ENCODE measurements at regions not wholly inside any gene's neighbourhood (a gene's known extent, or its start where the extent isn't known, plus 50 kb on each side); places are given as distances from the start of the nearest gene placed in this dataset.

DNA sequence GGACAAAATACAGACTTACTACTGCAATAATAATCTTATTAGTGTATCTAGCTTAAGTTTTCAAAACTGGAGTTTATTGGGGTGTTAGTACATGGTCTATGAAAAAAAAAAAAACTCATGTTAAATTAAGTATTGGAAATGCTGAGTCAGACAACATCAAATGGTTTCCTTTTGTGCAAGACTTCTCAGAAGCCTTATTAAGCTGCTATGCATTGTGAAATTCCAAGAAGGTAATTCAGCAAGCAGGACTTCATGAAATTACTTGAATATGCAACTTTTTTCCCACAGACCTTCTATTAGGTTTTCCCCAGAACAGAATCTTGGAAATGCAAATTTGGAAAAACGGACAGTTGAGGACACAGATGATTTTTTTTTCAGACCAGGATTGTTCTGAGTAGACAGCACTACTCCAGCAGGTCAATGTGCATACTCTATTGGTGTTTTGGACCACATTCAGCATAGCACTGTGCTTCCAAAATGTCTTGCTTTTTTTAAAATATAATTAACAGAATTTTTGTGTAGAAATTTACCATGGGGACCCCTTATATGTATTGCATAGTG, 568.8 kb upstream of the TENM3 start:
- no peaks in the 10 kb centered on the region for H3K36me3 ChIP-seq (ENCODE audit: insufficient read depth, low read length)
- H3K27me3 ChIP-seq (ENCODE audit: insufficient read depth, low read length) = no peaks in the 10 kb centered on the region
- H3K27ac ChIP-seq (ENCODE audit: low read depth, low read length) = no peak overlapping the region
- H3K4me1 ChIP-seq (ENCODE audit: insufficient read depth, low read length) = no peaks in the 10 kb centered on the region
- no peaks in the 10 kb centered on the region for H3K9me3 ChIP-seq (ENCODE audit: insufficient read depth, low read depth, low read length)
- WGBS = 87% methylated on average over 1 of the region's 1 CpG
- no peak overlapping the region for H3K4me3 ChIP-seq (ENCODE audit: low read length)
- H3K9ac ChIP-seq (ENCODE audit: low read depth, low read length) = no peak overlapping the region

DNA sequence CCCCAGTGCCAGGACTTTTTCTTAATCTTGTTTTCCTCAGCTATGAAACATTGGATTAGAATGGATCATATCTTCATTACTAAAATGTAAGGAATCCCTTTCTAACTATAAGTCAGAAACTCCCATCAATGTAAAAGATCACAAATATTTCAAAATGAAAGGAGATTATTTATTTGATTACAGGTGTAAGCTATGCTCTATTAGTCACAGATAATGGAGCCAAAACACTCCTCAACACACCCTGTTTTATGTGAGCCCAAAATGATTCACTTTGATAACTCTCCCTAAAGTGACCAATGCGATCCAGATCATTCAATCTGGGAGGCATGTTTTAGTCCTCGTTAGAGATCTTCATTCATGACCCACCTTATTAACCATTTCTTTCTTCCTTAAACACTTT, 566.7 kb upstream of the TENM3 start:
- H3K4me1 ChIP-seq (ENCODE audit: insufficient read depth, low read length) = no peaks in the 10 kb centered on the region
- no peak overlapping the region for H3K9ac ChIP-seq (ENCODE audit: low read depth, low read length)
- H3K36me3 ChIP-seq (ENCODE audit: insufficient read depth, low read length) = no peaks in the 10 kb centered on the region
- 46% methylated on average over 2 of the region's 2 CpGs for WGBS
- H3K27ac ChIP-seq (ENCODE audit: low read depth, low read length) = no peak overlapping the region
- no peaks in the 10 kb centered on the region for H3K27me3 ChIP-seq (ENCODE audit: insufficient read depth, low read length)
- H3K9me3 ChIP-seq (ENCODE audit: insufficient read depth, low read depth, low read length) = no peaks in the 10 kb centered on the region
- H3K4me3 ChIP-seq (ENCODE audit: low read length) = no peak overlapping the region

DNA sequence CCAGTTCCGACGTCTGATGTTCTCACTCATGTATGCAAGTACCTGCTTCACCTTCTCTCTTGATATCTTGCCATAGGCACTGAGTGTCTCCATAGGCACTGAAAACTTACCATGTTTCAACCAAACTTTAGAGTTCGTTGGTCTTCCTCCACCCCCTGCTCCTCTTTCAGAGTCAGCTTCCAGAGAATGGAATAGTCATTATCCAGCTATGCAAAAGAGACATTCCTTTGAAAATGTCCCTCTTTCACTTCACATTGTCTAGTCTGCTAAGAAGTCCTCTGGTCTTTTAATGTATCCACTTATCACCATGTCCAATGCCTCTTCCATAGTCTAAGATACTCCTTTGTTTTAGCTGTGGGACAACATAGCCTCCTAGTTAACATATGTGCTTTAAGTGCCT, 566.0 kb upstream of the TENM3 start:
- no peak overlapping the region for H3K27ac ChIP-seq (ENCODE audit: low read depth, low read length)
- no peak overlapping the region for H3K9ac ChIP-seq (ENCODE audit: low read depth, low read length)
- no peak overlapping the region for H3K4me3 ChIP-seq (ENCODE audit: low read length)
- no peaks in the 10 kb centered on the region for H3K27me3 ChIP-seq (ENCODE audit: insufficient read depth, low read length)
- 93% methylated on average over 3 of the region's 3 CpGs for WGBS
- no peaks in the 10 kb centered on the region for H3K9me3 ChIP-seq (ENCODE audit: insufficient read depth, low read depth, low read length)
- H3K4me1 ChIP-seq (ENCODE audit: insufficient read depth, low read length) = no peaks in the 10 kb centered on the region
- no peaks in the 10 kb centered on the region for H3K36me3 ChIP-seq (ENCODE audit: insufficient read depth, low read length)

DNA sequence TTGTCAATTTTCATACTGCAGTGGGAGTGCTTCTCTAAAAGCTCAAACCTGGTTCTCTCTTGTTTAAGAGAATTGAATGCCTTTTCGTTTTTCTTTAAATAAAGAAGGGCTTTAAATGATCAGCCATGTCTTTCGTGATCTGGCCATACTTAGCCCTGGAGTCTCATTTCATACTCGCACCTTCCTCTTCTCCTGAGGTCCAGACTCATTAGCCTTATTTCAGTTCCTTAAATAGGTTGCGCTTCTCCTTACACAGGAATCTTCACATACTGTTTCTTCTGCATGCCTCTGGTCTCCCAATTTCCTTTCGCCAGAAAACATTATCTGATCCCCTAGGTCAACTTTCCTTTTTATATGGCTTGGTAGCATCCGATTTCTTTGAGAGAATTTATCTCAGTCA, 565.6 kb upstream of the TENM3 start:
- Histone ChIP-seq H3K27ac (ENCODE audit: low read depth, low read length) (no peak overlapping the region), H3K4me1 (ENCODE audit: insufficient read depth, low read length) (no peaks in the 10 kb centered on the region), H3K27me3 (ENCODE audit: insufficient read depth, low read length) (no peaks in the 10 kb centered on the region), H3K9me3 (ENCODE audit: insufficient read depth, low read depth, low read length) (no peaks in the 10 kb centered on the region), H3K36me3 (ENCODE audit: insufficient read depth, low read length) (no peaks in the 10 kb centered on the region), H3K9ac (ENCODE audit: low read depth, low read length) (no peak overlapping the region), H3K4me3 (ENCODE audit: low read length) (no peak overlapping the region)
- WGBS = 95% methylated on average over 6 of the region's 6 CpGs

DNA sequence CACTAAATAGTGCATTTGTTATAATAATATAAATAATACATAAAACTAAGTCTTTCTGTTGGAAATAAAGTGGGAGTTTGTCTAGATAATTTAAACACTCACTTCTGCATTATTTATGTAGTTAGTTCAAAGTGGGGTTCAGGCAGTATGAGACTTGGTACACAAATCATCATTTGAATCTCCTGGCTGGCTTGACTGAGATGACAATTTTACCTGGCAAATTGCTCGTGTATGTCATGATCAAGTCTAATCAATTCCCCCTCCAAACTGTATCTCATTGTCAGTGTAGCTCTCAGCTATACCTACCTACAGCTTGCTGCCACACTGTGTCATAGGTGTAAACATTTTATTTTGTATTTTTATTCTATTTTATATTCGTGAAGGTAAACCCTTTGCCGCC, 563.4 kb upstream of the TENM3 start:
- 92% methylated on average over 1 of the region's 3 CpGs for WGBS
- H3K36me3 ChIP-seq (ENCODE audit: insufficient read depth, low read length) = no peaks in the 10 kb centered on the region
- H3K27ac ChIP-seq (ENCODE audit: low read depth, low read length) = no peak overlapping the region
- no peaks in the 10 kb centered on the region for H3K27me3 ChIP-seq (ENCODE audit: insufficient read depth, low read length)
- H3K9ac ChIP-seq (ENCODE audit: low read depth, low read length) = no peak overlapping the region
- no peak overlapping the region for H3K4me3 ChIP-seq (ENCODE audit: low read length)
- no peaks in the 10 kb centered on the region for H3K4me1 ChIP-seq (ENCODE audit: insufficient read depth, low read length)
- H3K9me3 ChIP-seq (ENCODE audit: insufficient read depth, low read depth, low read length) = no peaks in the 10 kb centered on the region

DNA sequence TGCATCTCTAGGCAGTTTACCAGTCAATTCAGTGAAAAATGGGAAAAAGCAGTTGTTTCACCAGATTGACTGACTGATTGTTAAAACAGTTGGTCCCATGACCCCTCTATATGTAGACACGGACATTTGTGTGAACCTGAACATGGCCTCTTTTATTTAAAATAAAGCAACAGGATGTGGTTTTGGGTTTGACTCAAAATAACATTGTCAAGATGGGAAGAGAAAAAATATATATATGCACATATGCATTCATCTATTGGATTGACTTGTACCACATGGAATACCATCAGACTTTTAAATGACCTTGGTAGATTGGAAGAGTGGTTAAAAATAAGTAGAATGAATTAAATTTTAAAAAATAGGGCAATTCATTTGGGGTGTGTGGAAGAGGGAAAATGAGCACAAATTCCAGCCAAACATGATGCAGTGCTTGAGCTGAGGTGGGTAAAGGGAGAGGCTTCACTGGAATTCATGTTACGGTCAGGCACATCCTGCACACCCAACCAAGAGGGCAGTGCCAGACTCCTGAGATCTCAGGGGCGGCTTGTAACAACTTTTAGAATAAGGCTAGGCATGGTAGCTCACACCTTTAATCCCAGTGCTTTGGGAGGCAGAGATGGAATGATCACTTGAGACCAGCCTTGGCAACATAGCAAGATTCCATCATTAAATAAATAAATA, 560.7 kb upstream of the TENM3 start:
- Histone ChIP-seq H3K9me3 (ENCODE audit: insufficient read depth, low read depth, low read length) (no peaks in the 10 kb centered on the region), H3K9ac (ENCODE audit: low read depth, low read length) (no peak overlapping the region), H3K27ac (ENCODE audit: low read depth, low read length) (no peak overlapping the region), H3K4me1 (ENCODE audit: insufficient read depth, low read length) (peaks cover 3% of the 10 kb centered on the region; the same call in 1 of the 2 replicates), H3K36me3 (ENCODE audit: insufficient read depth, low read length) (no peaks in the 10 kb centered on the region), H3K27me3 (ENCODE audit: insufficient read depth, low read length) (no peaks in the 10 kb centered on the region), H3K4me3 (ENCODE audit: low read length) (no peak overlapping the region)
- WGBS = 98% methylated on average over 3 of the region's 3 CpGs

DNA sequence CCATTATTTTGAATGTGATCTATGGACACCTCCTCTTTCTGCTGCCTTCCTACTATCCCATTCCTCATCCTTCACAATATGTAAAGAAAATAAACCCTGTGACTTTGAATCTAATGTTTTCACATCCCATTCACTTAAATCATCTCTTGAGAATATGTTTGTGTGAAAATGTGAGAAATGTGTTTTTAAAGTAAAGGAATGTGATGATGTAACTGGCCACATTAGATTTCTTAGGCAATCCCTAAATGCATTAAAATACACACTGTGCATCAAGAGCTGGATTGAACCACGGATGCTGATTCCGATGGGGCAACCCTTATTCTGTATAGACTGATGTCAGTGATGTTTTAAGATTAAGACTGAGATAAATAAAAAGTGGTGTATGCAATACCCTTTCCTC, 558.9 kb upstream of the TENM3 start:
- H3K27ac ChIP-seq (ENCODE audit: low read depth, low read length) = no peak overlapping the region
- H3K4me3 ChIP-seq (ENCODE audit: low read length) = no peak overlapping the region
- no peaks in the 10 kb centered on the region for H3K9me3 ChIP-seq (ENCODE audit: insufficient read depth, low read depth, low read length)
- no peak overlapping the region for H3K9ac ChIP-seq (ENCODE audit: low read depth, low read length)
- H3K27me3 ChIP-seq (ENCODE audit: insufficient read depth, low read length) = no peaks in the 10 kb centered on the region
- H3K4me1 ChIP-seq (ENCODE audit: insufficient read depth, low read length) = peaks cover 18% of the 10 kb centered on the region
- WGBS = 100% methylated on average over 2 of the region's 2 CpGs
- no peaks in the 10 kb centered on the region for H3K36me3 ChIP-seq (ENCODE audit: insufficient read depth, low read length)

DNA sequence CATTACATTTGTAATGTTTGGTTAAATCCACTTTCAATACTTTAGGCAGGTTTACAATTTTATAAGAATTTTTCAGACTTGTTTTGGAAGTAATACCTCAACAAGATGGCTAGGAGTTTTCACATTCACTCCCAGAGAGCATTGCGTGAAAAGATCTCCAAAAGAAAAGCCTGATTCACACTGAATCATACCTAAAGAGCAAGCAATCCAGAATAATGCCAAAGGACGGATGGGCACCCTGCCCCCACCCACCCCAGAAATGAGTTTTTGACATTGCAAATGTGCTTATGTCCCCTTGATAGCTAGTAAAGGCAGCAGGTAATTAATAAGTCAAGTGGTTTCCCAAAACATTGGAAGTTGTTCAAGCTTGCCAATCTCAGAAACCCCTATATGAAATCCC, 557.7 kb upstream of the TENM3 start:
- Histone ChIP-seq H3K36me3 (ENCODE audit: insufficient read depth, low read length) (no peaks in the 10 kb centered on the region), H3K27me3 (ENCODE audit: insufficient read depth, low read length) (no peaks in the 10 kb centered on the region), H3K9me3 (ENCODE audit: insufficient read depth, low read depth, low read length) (no peaks in the 10 kb centered on the region), H3K4me1 (ENCODE audit: insufficient read depth, low read length) (peaks cover 18% of the 10 kb centered on the region), H3K27ac (ENCODE audit: low read depth, low read length) (no peak overlapping the region), H3K4me3 (ENCODE audit: low read length) (no peak overlapping the region), H3K9ac (ENCODE audit: low read depth, low read length) (no peak overlapping the region)
- 92% methylated on average over 2 of the region's 2 CpGs for WGBS

DNA sequence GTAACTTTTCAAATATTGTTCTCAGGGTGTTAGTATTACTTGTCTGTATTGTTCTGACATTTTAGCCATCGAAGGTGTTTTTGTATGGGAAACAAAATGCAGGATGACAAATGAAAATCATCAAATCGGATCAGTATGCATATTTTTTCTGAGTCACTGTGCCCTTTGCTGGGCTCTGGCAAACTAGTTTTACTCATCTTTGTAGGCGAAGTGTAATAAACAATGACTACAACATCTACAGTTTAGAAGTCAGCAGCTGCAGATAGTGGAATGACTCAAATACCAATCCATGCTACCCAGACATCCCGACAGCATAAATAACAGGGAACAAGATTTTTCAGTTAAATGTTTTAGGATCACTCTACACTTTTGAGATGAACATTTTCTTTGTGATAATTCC, 557.3 kb upstream of the TENM3 start:
- WGBS = 85% methylated on average over 4 of the region's 4 CpGs
- Histone ChIP-seq H3K4me1 (ENCODE audit: insufficient read depth, low read length) (peaks cover 18% of the 10 kb centered on the region), H3K27ac (ENCODE audit: low read depth, low read length) (no peak overlapping the region), H3K27me3 (ENCODE audit: insufficient read depth, low read length) (no peaks in the 10 kb centered on the region), H3K9me3 (ENCODE audit: insufficient read depth, low read depth, low read length) (no peaks in the 10 kb centered on the region), H3K9ac (ENCODE audit: low read depth, low read length) (no peak overlapping the region), H3K36me3 (ENCODE audit: insufficient read depth, low read length) (no peaks in the 10 kb centered on the region), H3K4me3 (ENCODE audit: low read length) (no peak overlapping the region)

DNA sequence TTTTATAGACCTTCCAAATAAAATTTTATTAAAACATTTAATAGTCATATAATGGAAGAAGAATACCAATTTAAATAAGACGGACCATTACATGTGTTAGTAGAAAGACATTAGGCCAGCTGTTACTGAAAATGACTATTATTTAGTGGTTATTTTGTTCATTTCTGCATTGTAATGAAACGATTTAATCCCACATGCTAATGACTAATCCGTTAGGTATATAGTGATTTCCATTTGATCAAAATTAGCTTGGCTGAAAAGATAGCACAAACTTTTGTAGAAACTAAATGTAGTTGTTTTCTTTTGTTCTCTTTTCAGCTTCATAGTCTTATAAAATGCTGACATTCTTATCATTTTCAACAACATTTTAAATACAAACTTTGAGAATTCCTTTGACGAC, 556.1 kb upstream of the TENM3 start:
- Histone ChIP-seq H3K4me3 (ENCODE audit: low read length) (no peak overlapping the region), H3K4me1 (ENCODE audit: insufficient read depth, low read length) (peaks cover 18% of the 10 kb centered on the region), H3K9me3 (ENCODE audit: insufficient read depth, low read depth, low read length) (no peaks in the 10 kb centered on the region), H3K36me3 (ENCODE audit: insufficient read depth, low read length) (no peaks in the 10 kb centered on the region), H3K27ac (ENCODE audit: low read depth, low read length) (no peak overlapping the region), H3K27me3 (ENCODE audit: insufficient read depth, low read length) (no peaks in the 10 kb centered on the region), H3K9ac (ENCODE audit: low read depth, low read length) (no peak overlapping the region)
- WGBS = 89% methylated on average over 4 of the region's 4 CpGs

DNA sequence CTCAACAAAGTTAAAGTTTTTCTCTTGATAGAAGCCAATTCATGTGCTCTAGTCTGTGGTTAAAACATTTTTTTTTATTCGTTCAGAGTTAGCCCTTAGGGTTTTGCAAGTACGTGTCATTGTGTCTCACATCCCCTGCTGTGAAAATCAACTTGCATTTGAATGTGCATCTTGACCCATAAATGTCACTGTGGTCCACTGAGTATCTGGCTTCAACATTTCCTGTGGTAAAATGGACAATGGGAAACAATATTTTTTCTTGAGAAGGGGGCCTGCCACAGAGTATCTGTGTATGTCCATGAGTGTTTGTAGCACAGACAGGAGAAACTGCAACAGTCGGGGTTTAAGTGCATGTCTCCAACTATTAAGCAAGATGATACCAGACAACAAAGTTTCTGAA, 554.8 kb upstream of the TENM3 start:
- H3K4me3 ChIP-seq (ENCODE audit: low read length) = no peak overlapping the region
- 20% methylated on average over 3 of the region's 3 CpGs for WGBS
- peaks cover 18% of the 10 kb centered on the region for H3K4me1 ChIP-seq (ENCODE audit: insufficient read depth, low read length)

DNA sequence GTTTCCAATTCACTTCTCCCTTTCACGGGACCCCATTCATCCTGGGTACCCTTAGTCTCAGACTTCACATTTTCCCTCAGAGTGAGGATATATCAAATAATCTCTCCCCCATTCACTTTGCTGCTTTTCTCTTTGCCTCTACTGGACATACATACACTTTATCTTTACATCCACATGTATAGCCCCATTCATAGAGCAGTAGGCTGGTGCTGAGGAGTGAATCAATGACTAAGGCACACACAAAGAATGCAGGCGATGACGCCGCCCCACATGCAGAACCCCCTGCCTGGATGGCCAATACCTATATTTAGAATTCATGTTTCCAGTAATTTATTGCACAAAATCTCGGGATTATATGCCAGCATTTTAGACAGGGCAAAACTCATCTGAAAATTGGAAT, 554.3 kb upstream of the TENM3 start:
- Histone ChIP-seq H3K9ac (ENCODE audit: low read depth, low read length) (no peak overlapping the region), H3K27ac (ENCODE audit: low read depth, low read length) (no peak overlapping the region), H3K9me3 (ENCODE audit: insufficient read depth, low read depth, low read length) (no peaks in the 10 kb centered on the region), H3K27me3 (ENCODE audit: insufficient read depth, low read length) (no peaks in the 10 kb centered on the region), H3K36me3 (ENCODE audit: insufficient read depth, low read length) (no peaks in the 10 kb centered on the region), H3K4me1 (ENCODE audit: insufficient read depth, low read length) (peaks cover 18% of the 10 kb centered on the region), H3K4me3 (ENCODE audit: low read length) (no peak overlapping the region)
- WGBS = 76% methylated on average over 5 of the region's 5 CpGs

More for the DNA sequence above, 554.8 kb upstream of the TENM3 start:
- Histone ChIP-seq H3K36me3 (ENCODE audit: insufficient read depth, low read length) (no peaks in the 10 kb centered on the region), H3K9ac (ENCODE audit: low read depth, low read length) (no peak overlapping the region), H3K9me3 (ENCODE audit: insufficient read depth, low read depth, low read length) (no peaks in the 10 kb centered on the region), H3K27ac (ENCODE audit: low read depth, low read length) (no peak overlapping the region), H3K27me3 (ENCODE audit: insufficient read depth, low read length) (no peaks in the 10 kb centered on the region)

Measured in HUES64 (cell line).